SJSA1 (cell line): ENCODE measurements at regions not wholly inside any gene's neighbourhood (a gene's known extent, or its start where the extent isn't known, plus 50 kb on each side); places are given as distances from the start of the nearest gene placed in this dataset.
"Not testable (repeated sequence)": the region's sequence is repeated elsewhere in the genome, so short reads cannot be mapped to it uniquely, and the experiment has no call there.

Experiments
- DNase-seq, 2 experiments: peaks; one replicate each; pipeline ENCODE4 v3.0.0-alpha.2; 2015 to 2020; ENCODE audit warnings: low spot score in 2 of 2, low read depth in 1 of 2
- H3K27ac ChIP-seq: fragments of 250-450 bp; sonication (Bioruptor Pico); 2 replicates; pipeline ENCODE4 v1.5.1; 2020; ENCODE audit warnings: mild to moderate bottlenecking, moderate library complexity
- H3K27me3 ChIP-seq: fragments of 250-450 bp; sonication (Bioruptor Pico); replicated peaks from 2 replicates; pipeline ENCODE4 v1.5.1; 2020; ENCODE audit warnings: mild to moderate bottlenecking, moderate library complexity
- H3K36me3 ChIP-seq: fragments of 250-450 bp; sonication (Bioruptor Pico); 2 replicates; pipeline ENCODE4 v1.5.1; 2020; ENCODE audit warnings: mild to moderate bottlenecking
- H3K4me1 ChIP-seq: fragments of 250-450 bp; sonication (Bioruptor Pico); replicated peaks from 2 replicates; pipeline ENCODE4 v1.6.1; 2021; ENCODE audit warnings: mild to moderate bottlenecking
- H3K4me3 ChIP-seq: fragments of 250-450 bp; sonication (Bioruptor Pico); 2 replicates; pipeline ENCODE4 v1.5.1; 2020; ENCODE audit warnings: mild to moderate bottlenecking
- H3K9me3 ChIP-seq: fragments of 250-450 bp; sonication (Bioruptor Pico); replicated peaks from 2 replicates; pipeline ENCODE4 v1.5.1; 2020; ENCODE audit warnings: mild to moderate bottlenecking

DNA sequence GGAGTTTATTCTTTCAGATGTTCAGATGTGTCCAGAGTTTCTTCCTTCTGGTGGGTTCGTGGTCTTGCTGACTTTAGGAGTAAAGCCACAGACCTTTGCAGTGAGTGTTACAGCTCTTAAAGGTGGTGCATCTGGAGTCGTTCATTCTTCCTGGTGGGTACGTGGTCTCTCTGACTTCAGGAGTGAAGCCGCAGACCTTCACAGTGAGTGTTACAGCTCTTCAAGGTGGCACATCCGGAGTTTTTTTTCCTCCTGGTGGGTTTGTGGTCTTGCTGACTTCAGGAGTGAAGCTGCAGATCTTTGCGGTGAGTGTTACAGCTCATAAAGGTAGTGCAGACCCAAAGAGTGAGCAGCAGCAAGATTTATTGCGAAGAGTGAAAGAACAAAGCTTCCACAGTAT, 1263.2 kb downstream of the REEP3 start:
- H3K27ac ChIP-seq, DNase-seq, H3K4me3 ChIP-seq, H3K4me1 ChIP-seq, H3K27me3 ChIP-seq, H3K36me3 ChIP-seq, H3K9me3 ChIP-seq: not testable (repeated sequence)

DNA sequence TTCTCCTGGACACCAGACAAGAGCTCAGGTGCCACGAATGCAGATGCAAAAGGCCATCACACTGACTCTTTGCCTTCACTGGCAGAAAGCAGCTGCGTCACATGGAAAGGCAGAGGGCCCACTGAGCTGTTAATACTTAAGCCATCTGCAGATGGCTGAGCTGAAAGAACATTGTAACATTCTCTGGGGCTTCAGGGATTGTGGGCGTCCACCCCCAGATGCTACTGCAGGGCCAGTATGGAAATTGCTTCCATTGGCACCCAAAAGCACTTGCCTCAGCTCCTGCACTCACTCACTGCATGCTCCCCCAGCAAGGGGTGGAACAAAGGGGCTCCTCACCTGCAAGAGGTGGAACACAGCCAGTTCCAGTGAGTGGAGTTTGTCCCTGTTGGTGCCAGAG, 1264.6 kb downstream of the REEP3 start:
- H3K4me3 ChIP-seq: no peak overlapping the region
- DNase-seq: no peak
- H3K27ac ChIP-seq: no peak overlapping the region
- no peaks in the 10 kb centered on the region for H3K4me1 ChIP-seq
- no peaks in the 10 kb centered on the region for H3K27me3 ChIP-seq
- H3K36me3 ChIP-seq: no peaks in the 10 kb centered on the region
- H3K9me3 ChIP-seq: no peaks in the 10 kb centered on the region

DNA sequence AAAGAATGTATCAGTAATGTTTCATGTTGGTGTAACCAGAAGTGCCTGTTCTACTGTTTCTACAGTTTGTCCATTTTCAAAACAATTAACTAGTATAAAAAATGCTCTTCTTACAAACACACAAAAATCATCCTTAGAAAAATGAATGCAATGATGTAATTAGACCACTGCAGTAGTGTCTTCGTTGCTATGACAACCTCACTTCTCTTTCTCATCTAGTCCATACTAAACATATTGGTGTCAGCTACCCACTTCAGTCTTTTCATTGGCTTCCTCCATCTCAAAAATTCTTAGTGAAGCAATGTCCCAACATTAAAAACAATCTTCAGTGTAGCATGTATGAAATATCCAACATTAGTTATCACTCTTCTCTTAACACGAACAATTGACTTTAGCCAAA, 1265.8 kb downstream of the REEP3 start:
- Histone ChIP-seq H3K9me3 (no peaks in the 10 kb centered on the region), H3K27me3 (no peaks in the 10 kb centered on the region), H3K4me1 (no peaks in the 10 kb centered on the region), H3K4me3 (no peak overlapping the region), H3K36me3 (no peaks in the 10 kb centered on the region), H3K27ac (no peak overlapping the region)
- DNase-seq: no peak

DNA sequence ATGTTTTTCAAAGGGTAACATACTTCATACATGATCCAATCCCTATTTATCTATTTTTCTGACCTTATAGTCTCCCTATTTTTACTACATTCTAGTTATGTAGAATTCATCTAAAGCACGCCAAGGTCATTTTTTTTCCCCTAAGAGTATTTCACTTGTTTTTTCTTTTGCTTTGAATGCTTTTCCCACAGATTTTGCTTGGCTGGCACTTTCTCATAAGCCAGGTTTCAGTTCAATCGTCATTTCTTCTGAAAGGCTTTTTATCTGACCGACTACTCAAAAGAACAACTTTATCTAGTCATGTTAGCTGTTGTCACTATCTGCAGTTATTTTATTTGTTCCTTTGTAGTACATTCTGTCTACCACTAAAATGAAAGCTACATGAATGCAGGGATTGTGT, 1274.6 kb downstream of the REEP3 start:
- H3K27me3 ChIP-seq: no peaks in the 10 kb centered on the region
- no peaks in the 10 kb centered on the region for H3K36me3 ChIP-seq
- no peak overlapping the region for H3K4me3 ChIP-seq
- DNase-seq: no peak
- H3K27ac ChIP-seq: no peak overlapping the region
- no peaks in the 10 kb centered on the region for H3K9me3 ChIP-seq
- no peaks in the 10 kb centered on the region for H3K4me1 ChIP-seq

DNA sequence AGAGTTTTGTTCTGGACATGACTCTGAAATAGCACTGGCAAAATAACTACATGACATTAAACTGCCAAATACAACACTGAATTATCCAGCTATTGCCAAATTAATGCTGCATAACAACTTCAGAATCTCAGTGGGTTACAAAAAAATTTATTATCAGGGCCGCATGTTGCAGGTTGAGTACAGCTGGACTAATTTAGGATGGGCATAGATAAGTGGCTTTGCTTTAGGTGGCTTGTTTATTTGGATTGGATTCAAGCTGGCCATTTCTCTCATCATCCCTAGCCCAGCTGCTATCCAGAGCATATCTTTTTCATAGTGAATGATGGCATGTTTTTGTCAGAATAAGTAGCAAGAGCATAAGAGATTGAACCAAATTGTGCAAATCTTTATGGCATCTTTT, 1277.1 kb downstream of the REEP3 start:
- no peaks in the 10 kb centered on the region for H3K4me1 ChIP-seq
- no peak for DNase-seq
- H3K9me3 ChIP-seq: no peaks in the 10 kb centered on the region
- no peaks in the 10 kb centered on the region for H3K27me3 ChIP-seq
- H3K36me3 ChIP-seq: no peaks in the 10 kb centered on the region
- H3K27ac ChIP-seq: no peak overlapping the region
- H3K4me3 ChIP-seq: no peak overlapping the region

DNA sequence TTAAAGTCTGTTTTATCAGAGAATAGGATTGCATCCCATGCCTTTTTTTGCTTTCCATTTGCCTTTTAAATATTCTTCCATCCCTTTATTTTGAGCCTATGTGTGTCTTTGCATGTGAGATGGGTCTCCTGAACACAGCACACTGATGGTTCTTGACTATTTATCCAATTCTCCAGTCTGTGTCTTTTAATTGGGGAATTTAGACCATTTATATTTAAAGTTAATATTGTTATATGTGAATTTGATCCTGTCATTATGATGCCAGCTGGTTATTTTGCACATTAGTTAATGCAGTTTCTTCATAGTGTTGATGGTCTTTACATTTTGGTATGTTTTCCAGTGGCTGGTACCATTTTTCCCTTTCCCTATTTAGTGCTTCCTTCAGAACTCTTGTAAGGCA, 1287.0 kb downstream of the REEP3 start:
- not testable (repeated sequence) for H3K4me1 ChIP-seq, H3K36me3 ChIP-seq, H3K9me3 ChIP-seq, H3K4me3 ChIP-seq, H3K27ac ChIP-seq, DNase-seq, H3K27me3 ChIP-seq

DNA sequence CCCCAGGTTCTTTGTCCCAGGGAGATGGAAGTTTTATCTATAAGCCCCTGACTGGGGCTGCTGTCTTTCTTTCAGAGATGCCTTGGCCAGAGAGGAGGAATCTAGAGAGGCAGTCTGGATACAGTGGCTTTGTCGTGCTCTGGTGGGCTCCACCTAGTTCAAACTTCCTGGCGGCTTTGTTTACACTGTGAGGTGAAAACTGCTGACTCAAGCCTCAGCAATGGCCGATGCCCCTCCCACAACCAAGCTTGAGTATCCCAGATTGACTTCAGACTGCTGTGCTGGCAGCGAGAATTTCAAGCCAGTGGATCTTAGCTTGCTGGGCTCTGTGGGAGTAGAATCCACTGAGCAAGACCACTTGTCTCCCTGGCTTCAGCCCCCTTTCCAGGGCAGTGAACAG, 1288.8 kb downstream of the REEP3 start:
- H3K4me1 ChIP-seq, H3K27me3 ChIP-seq, DNase-seq, H3K4me3 ChIP-seq, H3K9me3 ChIP-seq, H3K36me3 ChIP-seq, H3K27ac ChIP-seq: not testable (repeated sequence)

DNA sequence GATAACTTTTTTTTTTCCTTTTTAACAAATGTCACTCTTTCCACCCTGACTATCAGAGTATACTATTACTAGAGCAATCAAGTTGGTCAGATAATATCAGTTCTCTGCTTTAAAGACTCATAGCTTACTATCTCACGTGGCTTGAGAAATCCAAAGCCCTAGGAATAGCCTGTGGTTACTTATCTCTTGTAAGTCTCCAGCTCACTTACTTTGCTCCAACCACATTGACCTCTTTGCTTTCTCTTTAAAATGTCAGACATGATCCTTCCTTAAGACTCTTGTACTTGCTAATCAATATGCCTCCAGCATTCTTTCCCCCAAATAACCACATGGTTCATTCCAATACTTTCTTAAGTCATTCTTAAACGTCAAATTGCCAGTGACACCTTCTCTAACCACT, 1292.2 kb downstream of the REEP3 start:
- H3K4me1 ChIP-seq: no peaks in the 10 kb centered on the region
- DNase-seq: no peak
- H3K36me3 ChIP-seq: no peaks in the 10 kb centered on the region
- H3K27ac ChIP-seq: no peak overlapping the region
- H3K9me3 ChIP-seq: no peaks in the 10 kb centered on the region
- H3K27me3 ChIP-seq: no peaks in the 10 kb centered on the region
- H3K4me3 ChIP-seq: no peak overlapping the region

DNA sequence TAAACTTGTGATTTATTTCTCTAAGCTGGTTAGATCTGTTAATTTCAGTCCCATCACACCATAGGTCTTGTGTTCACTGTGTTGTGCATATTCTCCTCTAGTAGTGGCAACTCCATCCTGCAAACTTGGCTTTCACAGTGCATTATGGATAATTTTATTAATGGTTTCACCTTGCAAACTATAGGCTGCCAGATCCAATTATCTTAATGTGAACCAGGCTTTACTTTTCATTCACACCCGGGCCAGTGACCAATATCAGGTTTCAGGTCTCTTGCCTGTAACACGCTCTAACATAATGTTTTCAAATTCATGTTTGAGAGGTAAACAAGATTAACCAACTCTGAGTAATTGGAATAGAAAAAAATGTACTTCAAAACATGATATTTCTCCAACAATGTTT, 1293.0 kb downstream of the REEP3 start:
- no peaks in the 10 kb centered on the region for H3K9me3 ChIP-seq
- no peak for DNase-seq

DNA sequence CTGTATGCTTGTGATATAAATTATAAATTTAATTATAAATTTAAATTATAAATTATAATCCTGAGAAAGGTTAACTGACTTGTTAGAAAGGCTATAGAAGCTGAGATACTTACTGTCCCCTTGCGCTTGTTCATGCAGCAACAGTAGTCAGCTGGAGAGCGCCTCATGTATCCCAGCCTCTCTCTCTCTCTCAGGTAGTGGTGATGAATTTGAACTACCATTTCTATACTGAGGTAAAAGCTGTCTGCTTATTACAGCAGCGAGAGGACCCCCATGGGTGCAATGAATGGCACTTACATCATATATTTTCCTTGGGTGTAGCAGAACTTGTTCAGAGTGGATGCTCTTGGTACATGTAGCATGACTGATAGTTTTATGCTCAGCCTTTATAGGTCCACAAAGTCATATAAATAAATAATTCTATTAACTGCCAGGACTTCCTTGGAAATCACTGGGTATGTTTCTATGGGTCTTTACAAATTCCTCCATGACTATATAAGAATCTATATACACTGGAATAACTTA, 1308.7 kb downstream of the REEP3 start:
- H3K4me3 ChIP-seq: no peak overlapping the region
- H3K4me1 ChIP-seq: no peaks in the 10 kb centered on the region
- H3K27me3 ChIP-seq: no peaks in the 10 kb centered on the region
- DNase-seq: no peak
- H3K27ac ChIP-seq: no peak overlapping the region
- no peaks in the 10 kb centered on the region for H3K36me3 ChIP-seq
- no peaks in the 10 kb centered on the region for H3K9me3 ChIP-seq

More for the DNA sequence above, 1293.0 kb downstream of the REEP3 start:
- H3K4me1 ChIP-seq: no peaks in the 10 kb centered on the region
- H3K4me3 ChIP-seq: no peak overlapping the region
- no peaks in the 10 kb centered on the region for H3K27me3 ChIP-seq
- no peak overlapping the region for H3K27ac ChIP-seq
- H3K36me3 ChIP-seq: no peaks in the 10 kb centered on the region

DNA sequence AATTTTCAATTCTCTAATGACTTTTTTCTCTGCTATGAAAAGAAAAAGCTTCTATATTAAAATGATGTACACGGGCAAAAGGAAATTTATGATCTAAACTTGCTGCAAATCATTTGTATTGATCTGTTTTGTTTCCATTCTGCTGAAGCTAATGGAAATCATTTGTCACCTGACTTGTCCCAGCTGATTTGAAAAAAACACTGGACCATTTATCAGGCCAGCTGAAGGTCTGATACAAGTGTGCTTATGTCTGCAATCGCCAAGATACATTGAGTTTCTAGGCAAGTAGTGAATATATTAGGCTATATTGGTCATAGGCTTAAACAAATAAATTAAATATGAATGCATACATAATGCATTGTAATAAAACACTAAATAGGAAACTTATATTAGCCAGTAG, 1309.7 kb downstream of the REEP3 start:
- no peaks in the 10 kb centered on the region for H3K36me3 ChIP-seq
- DNase-seq: no peak

DNA sequence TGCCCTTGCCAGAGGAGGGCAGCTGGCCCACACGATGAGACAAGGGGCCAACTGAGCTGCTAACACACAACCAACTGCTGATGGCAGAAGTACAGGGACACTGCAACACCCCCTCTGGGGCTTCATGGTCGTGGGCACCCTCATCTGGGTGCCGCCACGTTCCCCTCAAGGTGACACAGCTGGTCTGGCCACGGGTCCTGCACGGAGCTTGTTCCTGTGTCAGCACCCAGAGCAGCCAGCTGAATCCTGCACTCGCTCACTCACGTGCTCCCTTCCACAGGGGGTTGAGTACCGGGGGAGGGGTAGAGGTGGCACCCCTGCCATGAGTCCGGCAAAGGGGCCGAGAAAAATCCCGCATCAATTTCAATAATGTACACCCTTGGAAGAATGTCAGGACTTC, 1319.1 kb downstream of the REEP3 start:
- DNase-seq: no peak

More for the DNA sequence above, 1309.7 kb downstream of the REEP3 start:
- Histone ChIP-seq H3K4me1 (no peaks in the 10 kb centered on the region), H3K27me3 (no peaks in the 10 kb centered on the region), H3K4me3 (no peak overlapping the region), H3K27ac (no peak overlapping the region), H3K9me3 (no peaks in the 10 kb centered on the region)

DNA sequence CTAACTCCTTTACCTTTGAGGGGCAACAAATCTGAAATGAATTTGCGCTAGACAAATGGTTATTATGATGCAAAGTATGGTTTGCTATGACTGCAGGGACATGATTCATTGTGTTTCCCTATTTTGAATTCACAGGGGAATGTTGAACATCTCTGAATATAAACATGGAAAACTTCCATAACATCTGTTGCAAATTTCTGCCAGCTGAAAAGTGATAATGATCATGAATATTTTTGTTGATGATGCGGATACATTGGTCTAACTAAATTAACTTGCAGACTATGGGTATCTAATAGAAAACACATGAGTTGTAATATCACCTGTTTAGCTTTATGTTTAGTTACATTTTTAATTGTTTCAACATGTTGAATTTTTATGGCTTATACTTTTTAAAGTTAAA, 1325.5 kb downstream of the REEP3 start:
- no peak for DNase-seq
- Histone ChIP-seq H3K27ac (no peak overlapping the region), H3K4me1 (no peaks in the 10 kb centered on the region), H3K27me3 (no peaks in the 10 kb centered on the region), H3K36me3 (no peaks in the 10 kb centered on the region), H3K4me3 (no peak overlapping the region), H3K9me3 (no peaks in the 10 kb centered on the region)

More for the DNA sequence above, 1319.1 kb downstream of the REEP3 start:
- Histone ChIP-seq H3K4me3 (no peak overlapping the region), H3K27ac (no peak overlapping the region), H3K9me3 (no peaks in the 10 kb centered on the region), H3K36me3 (no peaks in the 10 kb centered on the region), H3K4me1 (no peaks in the 10 kb centered on the region), H3K27me3 (no peaks in the 10 kb centered on the region)

DNA sequence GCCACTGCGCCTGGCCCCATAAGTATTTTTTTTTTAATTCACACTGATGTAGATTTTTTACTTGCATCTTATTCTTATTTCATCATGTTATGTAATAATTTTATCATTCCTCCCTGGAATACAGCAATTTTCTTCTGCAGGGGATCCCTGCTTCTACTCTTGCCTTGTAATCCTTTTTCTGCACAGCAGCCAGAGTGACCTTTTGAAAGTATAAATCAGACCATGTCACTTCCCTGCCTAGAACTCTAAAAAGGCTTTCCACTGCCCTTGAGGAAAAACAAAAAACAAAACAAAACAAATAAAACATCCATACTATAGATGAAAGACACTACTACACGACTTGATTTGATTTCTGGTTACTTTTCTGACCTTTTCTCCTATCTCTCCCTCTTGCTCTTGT, 1334.7 kb downstream of the REEP3 start:
- Histone ChIP-seq H3K27ac (no peak overlapping the region), H3K9me3 (no peaks in the 10 kb centered on the region), H3K27me3 (no peaks in the 10 kb centered on the region), H3K4me3 (no peak overlapping the region), H3K4me1 (no peaks in the 10 kb centered on the region), H3K36me3 (no peaks in the 10 kb centered on the region)
- no peak for DNase-seq

DNA sequence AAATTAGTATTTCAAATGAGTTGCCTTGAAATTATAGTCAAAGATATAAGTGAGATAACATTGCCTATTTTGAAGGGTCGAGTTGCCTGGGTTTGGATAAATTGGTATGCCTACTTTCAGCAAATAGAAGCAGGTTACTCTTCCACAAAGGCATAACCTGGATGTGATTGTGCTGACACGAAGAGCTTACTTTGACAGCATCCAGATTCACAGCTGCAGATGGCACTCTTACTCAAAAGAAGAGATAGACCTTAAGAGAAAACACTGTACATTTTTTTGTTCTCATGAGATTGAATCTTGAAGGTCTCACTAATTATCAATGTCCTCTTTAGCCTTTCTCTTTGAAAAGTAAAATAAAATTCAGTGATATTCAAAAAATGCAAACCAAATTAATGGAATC, 1338.7 kb downstream of the REEP3 start:
- DNase-seq: no peak
- H3K4me3 ChIP-seq: no peak overlapping the region
- H3K27me3 ChIP-seq: no peaks in the 10 kb centered on the region

More for the DNA sequence above, 1338.7 kb downstream of the REEP3 start:
- no peak overlapping the region for H3K27ac ChIP-seq
- H3K9me3 ChIP-seq: no peaks in the 10 kb centered on the region
- no peaks in the 10 kb centered on the region for H3K4me1 ChIP-seq
- no peaks in the 10 kb centered on the region for H3K36me3 ChIP-seq
